H1 (cell line): ENCODE measurements at regions not wholly inside any gene's neighbourhood (a gene's known extent, or its start where the extent isn't known, plus 50 kb on each side); places are given as distances from the start of the nearest gene placed in this dataset.

ENCODE experiments used
- TF ChIP-seq, protein P1 (sequence below): fragments of 300-600 bp; sonication (generic); IDR thresholded peaks from 2 replicates; pipeline ENCODE4 v1.7.1; 2012; ENCODE audit warnings: low read length, moderate library complexity, mild to moderate bottlenecking, inconsistent platforms; ENCODE audit not compliant: insufficient replicate concordance

- TF ChIP-seq, protein P1, sequence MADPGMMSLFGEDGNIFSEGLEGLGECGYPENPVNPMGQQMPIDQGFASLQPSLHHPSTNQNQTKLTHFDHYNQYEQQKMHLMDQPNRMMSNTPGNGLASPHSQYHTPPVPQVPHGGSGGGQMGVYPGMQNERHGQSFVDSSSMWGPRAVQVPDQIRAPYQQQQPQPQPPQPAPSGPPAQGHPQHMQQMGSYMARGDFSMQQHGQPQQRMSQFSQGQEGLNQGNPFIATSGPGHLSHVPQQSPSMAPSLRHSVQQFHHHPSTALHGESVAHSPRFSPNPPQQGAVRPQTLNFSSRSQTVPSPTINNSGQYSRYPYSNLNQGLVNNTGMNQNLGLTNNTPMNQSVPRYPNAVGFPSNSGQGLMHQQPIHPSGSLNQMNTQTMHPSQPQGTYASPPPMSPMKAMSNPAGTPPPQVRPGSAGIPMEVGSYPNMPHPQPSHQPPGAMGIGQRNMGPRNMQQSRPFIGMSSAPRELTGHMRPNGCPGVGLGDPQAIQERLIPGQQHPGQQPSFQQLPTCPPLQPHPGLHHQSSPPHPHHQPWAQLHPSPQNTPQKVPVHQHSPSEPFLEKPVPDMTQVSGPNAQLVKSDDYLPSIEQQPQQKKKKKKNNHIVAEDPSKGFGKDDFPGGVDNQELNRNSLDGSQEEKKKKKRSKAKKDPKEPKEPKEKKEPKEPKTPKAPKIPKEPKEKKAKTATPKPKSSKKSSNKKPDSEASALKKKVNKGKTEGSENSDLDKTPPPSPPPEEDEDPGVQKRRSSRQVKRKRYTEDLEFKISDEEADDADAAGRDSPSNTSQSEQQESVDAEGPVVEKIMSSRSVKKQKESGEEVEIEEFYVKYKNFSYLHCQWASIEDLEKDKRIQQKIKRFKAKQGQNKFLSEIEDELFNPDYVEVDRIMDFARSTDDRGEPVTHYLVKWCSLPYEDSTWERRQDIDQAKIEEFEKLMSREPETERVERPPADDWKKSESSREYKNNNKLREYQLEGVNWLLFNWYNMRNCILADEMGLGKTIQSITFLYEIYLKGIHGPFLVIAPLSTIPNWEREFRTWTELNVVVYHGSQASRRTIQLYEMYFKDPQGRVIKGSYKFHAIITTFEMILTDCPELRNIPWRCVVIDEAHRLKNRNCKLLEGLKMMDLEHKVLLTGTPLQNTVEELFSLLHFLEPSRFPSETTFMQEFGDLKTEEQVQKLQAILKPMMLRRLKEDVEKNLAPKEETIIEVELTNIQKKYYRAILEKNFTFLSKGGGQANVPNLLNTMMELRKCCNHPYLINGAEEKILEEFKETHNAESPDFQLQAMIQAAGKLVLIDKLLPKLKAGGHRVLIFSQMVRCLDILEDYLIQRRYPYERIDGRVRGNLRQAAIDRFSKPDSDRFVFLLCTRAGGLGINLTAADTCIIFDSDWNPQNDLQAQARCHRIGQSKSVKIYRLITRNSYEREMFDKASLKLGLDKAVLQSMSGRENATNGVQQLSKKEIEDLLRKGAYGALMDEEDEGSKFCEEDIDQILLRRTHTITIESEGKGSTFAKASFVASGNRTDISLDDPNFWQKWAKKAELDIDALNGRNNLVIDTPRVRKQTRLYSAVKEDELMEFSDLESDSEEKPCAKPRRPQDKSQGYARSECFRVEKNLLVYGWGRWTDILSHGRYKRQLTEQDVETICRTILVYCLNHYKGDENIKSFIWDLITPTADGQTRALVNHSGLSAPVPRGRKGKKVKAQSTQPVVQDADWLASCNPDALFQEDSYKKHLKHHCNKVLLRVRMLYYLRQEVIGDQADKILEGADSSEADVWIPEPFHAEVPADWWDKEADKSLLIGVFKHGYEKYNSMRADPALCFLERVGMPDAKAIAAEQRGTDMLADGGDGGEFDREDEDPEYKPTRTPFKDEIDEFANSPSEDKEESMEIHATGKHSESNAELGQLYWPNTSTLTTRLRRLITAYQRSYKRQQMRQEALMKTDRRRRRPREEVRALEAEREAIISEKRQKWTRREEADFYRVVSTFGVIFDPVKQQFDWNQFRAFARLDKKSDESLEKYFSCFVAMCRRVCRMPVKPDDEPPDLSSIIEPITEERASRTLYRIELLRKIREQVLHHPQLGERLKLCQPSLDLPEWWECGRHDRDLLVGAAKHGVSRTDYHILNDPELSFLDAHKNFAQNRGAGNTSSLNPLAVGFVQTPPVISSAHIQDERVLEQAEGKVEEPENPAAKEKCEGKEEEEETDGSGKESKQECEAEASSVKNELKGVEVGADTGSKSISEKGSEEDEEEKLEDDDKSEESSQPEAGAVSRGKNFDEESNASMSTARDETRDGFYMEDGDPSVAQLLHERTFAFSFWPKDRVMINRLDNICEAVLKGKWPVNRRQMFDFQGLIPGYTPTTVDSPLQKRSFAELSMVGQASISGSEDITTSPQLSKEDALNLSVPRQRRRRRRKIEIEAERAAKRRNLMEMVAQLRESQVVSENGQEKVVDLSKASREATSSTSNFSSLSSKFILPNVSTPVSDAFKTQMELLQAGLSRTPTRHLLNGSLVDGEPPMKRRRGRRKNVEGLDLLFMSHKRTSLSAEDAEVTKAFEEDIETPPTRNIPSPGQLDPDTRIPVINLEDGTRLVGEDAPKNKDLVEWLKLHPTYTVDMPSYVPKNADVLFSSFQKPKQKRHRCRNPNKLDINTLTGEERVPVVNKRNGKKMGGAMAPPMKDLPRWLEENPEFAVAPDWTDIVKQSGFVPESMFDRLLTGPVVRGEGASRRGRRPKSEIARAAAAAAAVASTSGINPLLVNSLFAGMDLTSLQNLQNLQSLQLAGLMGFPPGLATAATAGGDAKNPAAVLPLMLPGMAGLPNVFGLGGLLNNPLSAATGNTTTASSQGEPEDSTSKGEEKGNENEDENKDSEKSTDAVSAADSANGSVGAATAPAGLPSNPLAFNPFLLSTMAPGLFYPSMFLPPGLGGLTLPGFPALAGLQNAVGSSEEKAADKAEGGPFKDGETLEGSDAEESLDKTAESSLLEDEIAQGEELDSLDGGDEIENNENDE: no peak
Observed at GRCh38 chr1:72705921-72706320, 423.6 kb upstream of the NEGR1 start (continued).
